Fibroblast of the aortic adventitia (primary cell): ENCODE measurements at regions not wholly inside any gene's neighbourhood (a gene's known extent, or its start where the extent isn't known, plus 50 kb on each side); places are given as distances from the start of the nearest gene placed in this dataset.

Experiments
- DNase-seq: peaks from one replicate; pipeline ENCODE4 v3.0.0-alpha.2; 2010; ENCODE audit warnings: low read depth
- H3K4me3 ChIP-seq: 2 replicates; pipeline ENCODE4 v1.5.1; 2011; ENCODE audit warnings: low read depth, mild to moderate bottlenecking, control low read depth, low read length, moderate library complexity
- TF ChIP-seq, protein P1 (sequence below): IDR thresholded peaks from 2 replicates; pipeline ENCODE4 v1.5.1; 2011; ENCODE audit warnings: mild to moderate bottlenecking, low read length, control low read depth, inconsistent platforms; ENCODE audit not compliant: insufficient read depth

DNA sequence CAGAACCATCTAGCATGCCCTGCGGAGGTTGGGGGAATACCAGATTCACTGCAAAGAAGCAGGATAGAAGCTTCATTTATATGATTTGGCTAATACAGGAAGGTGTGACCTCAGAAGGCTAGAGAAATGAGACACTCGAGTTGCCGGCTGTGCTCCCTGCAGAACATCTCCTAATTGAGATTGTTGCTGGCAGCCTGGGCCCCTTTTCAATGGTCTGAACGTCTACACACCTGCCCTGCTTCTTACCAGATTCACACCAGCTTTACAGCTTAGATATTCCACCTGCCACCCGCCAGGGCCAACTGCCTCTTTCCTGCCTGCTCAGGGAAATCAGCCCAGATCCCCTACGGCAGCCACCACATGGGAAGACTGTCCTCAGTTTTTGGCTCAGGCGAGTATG lies 475.3 kb upstream of the AUTS2 start:
- TF ChIP-seq, protein P1, sequence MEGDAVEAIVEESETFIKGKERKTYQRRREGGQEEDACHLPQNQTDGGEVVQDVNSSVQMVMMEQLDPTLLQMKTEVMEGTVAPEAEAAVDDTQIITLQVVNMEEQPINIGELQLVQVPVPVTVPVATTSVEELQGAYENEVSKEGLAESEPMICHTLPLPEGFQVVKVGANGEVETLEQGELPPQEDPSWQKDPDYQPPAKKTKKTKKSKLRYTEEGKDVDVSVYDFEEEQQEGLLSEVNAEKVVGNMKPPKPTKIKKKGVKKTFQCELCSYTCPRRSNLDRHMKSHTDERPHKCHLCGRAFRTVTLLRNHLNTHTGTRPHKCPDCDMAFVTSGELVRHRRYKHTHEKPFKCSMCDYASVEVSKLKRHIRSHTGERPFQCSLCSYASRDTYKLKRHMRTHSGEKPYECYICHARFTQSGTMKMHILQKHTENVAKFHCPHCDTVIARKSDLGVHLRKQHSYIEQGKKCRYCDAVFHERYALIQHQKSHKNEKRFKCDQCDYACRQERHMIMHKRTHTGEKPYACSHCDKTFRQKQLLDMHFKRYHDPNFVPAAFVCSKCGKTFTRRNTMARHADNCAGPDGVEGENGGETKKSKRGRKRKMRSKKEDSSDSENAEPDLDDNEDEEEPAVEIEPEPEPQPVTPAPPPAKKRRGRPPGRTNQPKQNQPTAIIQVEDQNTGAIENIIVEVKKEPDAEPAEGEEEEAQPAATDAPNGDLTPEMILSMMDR: no peak
- H3K4me3 ChIP-seq: no peak overlapping the region
- DNase-seq: no peak

DNA sequence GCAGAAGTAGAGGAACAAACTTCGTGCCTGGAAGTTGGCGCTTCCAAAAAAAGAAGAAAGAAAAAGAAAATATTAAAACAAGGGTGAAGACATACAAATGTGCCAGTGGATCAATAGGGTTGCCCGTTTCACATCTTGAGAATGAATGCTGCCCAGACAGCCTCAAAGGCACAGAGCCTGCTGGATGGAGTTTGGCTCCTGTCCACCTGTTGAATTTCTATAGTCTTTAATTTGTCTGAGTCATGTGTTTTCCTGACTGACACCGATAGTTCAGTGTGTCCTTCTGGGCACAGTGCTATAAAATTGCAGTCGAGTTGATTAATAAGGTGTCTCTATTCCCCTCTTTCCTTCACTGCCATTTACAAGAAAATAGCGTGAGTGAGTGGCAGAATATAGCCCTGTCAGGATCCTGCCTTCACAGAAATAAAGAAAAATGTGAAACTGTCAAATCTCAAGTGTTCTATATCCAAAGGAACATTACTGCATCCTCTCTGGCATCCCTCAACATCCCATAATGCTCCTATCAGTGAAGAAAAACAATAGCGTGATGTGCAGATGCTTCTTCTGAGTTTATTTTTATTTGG lies 471.3 kb upstream of the AUTS2 start:
- no peak for DNase-seq
- no peak overlapping the region for H3K4me3 ChIP-seq
- TF ChIP-seq, protein P1: no peak

DNA sequence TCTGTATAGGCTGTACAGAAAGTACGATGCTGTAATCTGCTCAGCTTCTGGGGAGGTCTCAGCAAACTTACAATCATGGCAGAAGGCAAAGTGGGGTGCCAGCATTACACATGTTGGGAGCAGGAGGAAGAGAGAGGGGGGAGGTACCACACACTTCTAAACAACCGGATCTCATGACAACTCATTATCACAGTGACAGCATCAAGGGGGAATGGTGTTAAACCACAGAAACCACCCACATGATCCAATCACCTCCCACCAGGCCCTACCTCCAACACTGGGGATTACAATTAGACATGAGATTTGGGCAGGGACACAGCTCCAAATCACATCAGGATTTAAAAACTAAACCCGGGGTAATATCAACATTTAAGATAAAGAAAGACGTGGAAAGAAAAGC lies 468.8 kb upstream of the AUTS2 start:
- TF ChIP-seq, protein P1: no peak
- DNase-seq: no peak
- no peak overlapping the region for H3K4me3 ChIP-seq

DNA sequence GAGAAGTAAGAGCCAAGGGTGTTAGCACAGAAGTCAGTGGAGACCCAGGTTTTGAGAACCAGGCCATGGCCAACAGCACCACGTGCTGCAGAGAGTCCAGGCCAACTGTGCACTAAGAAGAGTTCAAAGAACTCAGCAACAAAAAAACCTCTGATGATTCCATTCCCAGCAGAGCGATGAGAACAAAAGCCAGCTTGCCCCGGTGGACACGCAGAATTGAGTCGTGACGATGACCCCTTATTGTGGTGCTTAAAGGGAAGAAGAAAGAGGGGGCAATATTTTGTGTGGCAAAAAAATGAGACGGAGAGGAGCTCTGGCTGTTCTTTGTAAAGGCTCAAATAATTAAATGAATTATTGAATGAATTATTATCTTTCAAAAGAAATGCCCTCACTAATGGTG lies 468.3 kb upstream of the AUTS2 start:
- DNase-seq: no peak
- TF ChIP-seq, protein P1: no peak
- no peak overlapping the region for H3K4me3 ChIP-seq

DNA sequence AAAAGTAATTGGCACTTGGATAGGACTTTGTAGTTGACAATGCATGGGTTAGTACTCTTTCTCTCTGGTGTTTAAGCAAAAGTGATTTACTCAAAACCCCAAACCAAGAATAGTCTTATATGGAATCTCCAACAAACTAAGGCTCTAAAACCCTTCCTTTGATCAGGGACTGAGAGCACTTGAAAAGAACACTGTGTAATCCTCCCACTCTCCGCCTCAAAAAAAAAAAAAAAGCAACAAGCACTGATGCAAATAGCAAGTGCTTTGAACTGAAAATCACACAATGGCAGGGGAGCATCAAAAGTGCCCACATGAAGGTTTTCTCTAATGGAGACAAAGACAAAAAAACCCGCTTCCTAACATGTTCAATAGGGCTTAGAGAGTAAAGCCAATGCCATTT lies 467.9 kb upstream of the AUTS2 start:
- no peak for DNase-seq
- no peak overlapping the region for H3K4me3 ChIP-seq
- TF ChIP-seq, protein P1: no peak

DNA sequence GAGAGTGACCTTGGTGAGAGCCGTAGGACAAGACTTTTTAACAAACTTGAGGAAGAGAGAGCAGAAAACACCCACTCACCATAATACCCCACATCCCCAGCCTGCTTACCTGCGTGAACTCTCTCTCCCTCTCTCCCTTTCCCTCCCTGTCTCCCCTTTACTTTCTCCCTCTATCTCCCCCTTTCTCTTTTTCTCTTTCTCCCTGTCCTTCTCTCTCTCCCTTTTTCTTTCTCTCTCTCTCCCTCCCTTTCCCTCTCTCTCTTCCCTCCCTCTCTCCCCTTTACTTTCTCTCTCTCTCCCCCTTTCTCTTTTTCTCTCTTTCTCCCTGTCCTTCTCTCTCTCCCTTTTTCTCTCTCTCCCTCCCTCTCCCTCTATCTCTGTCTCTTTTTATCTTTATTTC lies 464.0 kb upstream of the AUTS2 start:
- no peak for DNase-seq
- no peak overlapping the region for H3K4me3 ChIP-seq
- TF ChIP-seq, protein P1: no peak

DNA sequence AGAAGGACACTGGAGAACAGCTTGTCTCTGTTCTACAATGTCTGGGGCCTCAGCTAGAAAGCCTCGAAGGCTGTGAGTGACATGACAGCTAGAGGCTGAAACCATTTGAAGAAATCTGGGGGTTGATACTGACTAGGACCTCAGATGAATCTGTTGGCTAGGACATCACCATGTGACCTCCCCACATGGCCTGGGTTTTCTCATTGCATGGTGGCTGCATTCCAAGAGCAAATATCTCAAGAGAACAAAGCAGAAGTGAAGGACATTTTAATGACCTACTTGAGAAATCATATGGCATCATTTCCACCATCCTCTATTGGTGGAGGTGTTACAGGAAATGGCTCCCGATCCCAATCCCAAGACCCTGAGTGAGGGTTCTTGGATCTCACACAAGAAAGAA lies 450.6 kb upstream of the AUTS2 start:
- H3K4me3 ChIP-seq: no peak overlapping the region
- no peak for DNase-seq
- TF ChIP-seq, protein P1: no peak
